ENCODE measurements at regions not wholly inside any gene's neighbourhood (a gene's known extent, or its start where the extent isn't known, plus 50 kb on each side); places are given as distances from the start of the nearest gene placed in this dataset.

DNA sequence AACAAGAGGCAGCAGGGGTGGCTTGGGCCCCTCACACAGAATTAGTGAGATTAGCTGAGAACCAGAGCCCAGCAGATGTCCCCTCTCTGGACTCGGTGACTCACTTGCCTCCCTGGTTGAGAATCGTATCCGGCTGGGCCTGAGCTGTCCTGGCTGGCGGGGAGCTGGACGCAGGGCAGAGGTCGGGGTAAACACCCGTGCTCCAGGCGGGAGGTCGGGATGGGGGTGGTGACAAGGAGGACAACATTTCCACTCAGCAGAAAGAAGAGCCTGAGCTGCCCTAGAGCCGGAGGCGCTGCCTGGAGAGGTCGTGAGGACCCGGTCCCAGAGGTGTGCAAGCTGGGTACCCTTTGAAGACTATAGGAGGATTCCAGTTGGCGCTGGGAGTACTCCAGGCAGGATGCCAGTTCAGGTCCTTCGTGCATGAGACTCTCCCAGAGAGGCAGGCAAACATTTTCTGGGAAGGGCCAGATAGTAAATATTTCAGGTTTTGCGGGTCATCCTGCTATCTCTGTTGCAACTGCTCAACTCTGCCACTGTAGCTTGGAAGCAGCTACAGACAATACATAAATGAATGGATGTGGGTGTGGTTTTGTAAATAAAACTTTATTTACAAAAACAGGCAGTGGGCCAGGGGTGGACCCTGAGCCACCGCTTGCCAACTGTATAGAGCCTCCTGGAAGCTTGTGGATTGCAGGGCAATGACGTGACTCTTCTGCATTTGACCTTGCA lies 116.8 kb upstream of the WNT4 start:
- CTCF ChIA-PET, result interaction anchor here (0.7 to 1.4 kb wide), 3 partner anchors 9 to 15 kb away, joined by 3 to 6 read pairs (median 4); no protein-coding TSS in a partner anchor

DNA sequence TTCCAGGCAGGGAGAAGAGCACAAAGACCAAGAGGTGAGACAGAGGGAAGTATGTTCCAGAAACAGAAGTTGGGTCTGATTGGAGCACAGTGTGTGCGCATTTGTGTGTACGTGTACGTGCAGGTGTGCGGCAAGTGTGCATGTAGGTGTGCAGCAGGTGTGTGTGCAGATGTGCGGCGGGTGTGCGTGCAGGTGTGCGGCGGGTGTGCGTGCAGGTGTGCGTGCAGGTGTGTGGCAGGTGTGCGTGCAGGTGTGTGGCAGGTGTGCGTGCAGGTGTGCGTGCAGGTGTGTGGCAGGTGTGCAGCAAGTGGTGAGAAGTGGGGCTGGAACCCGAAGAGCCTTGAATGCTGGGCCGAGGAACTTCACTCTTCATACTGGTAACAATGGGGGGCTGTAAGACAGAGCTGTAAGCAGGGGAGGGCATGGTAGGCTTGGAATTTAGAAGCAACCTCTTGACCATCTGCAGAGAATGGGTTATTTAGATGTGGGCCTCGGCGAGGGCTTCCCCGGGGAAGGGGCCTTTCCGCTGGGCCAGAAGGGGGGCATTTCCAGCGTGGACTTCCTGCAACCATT lies 118.0 kb upstream of the WNT4 start:
- no peak for TF ChIP-seq CTCF (IDR thresholded peaks at IDR 0.05; ENCODE audit: control extremely low read depth, extremely low read depth, low read depth, missing control alignments)
- ChIA-PET POLR2A (no interaction called here), CTCF (interaction anchor here (1.4 kb wide), 1 partner anchor 14 kb away, joined by 6 read pairs; no protein-coding TSS in a partner anchor)
- no peak for DNase-seq (ENCODE audit: extremely low spot score)

More for the DNA sequence above, 116.8 kb upstream of the WNT4 start:
- no peak for DNase-seq (ENCODE audit: extremely low spot score)
- no peak for TF ChIP-seq CTCF (IDR thresholded peaks at IDR 0.05; ENCODE audit: control extremely low read depth, extremely low read depth, low read depth, missing control alignments)
- POLR2A ChIA-PET, result no interaction called here

GRCh38 chr1:22261580-22261979 lies 118.7 kb upstream of the WNT4 start:
- TF ChIP-seq CTCF (IDR thresholded peaks at IDR 0.05; ENCODE audit: control extremely low read depth, extremely low read depth, low read depth, missing control alignments), result no peak
- CTCF ChIA-PET, result interaction anchor here (3.9 kb wide), 1 partner anchor 13 kb away, joined by 17 read pairs; no protein-coding TSS in a partner anchor
- POLR2A ChIA-PET, result no interaction called here
- DNase-seq (ENCODE audit: extremely low spot score), result no peak

- POLR2A ChIA-PET, result no interaction called here
- CTCF ChIA-PET, result interaction anchor here (3.9 kb wide), 1 partner anchor 12 kb away, joined by 17 read pairs; no protein-coding TSS in a partner anchor
Observed at GRCh38 chr1:22262583-22262982, 119.7 kb upstream of the WNT4 start.

GRCh38 chr1:22263359-22263758 lies 120.5 kb upstream of the WNT4 start:
- TF ChIP-seq CTCF (IDR thresholded peaks at IDR 0.05; ENCODE audit: control extremely low read depth, extremely low read depth, low read depth, missing control alignments), result no peak
- ChIA-PET POLR2A (no interaction called here), CTCF (interaction anchor here (3.9 kb wide), 1 partner anchor 12 kb away, joined by 17 read pairs; no protein-coding TSS in a partner anchor)
- no peak for DNase-seq (ENCODE audit: extremely low spot score)

More at GRCh38 chr1:22262583-22262982, 119.7 kb upstream of the WNT4 start:
- no peak for TF ChIP-seq CTCF (IDR thresholded peaks at IDR 0.05; ENCODE audit: control extremely low read depth, extremely low read depth, low read depth, missing control alignments)
- no peak for DNase-seq (ENCODE audit: extremely low spot score)

GRCh38 chr1:22264464-22265341 lies 121.8 kb upstream of the WNT4 start:
- no peak for DNase-seq (ENCODE audit: extremely low spot score)
- ChIA-PET CTCF (interaction anchor here (3.9 kb wide), 1 partner anchor 10 kb away, joined by 17 read pairs; no protein-coding TSS in a partner anchor), POLR2A (no interaction called here)
- TF ChIP-seq CTCF (IDR thresholded peaks at IDR 0.05; ENCODE audit: control extremely low read depth, extremely low read depth, low read depth, missing control alignments), result no peak

Measured in GM10248 (cell line).